ENCODE measurements at regions not wholly inside any gene's neighbourhood (a gene's known extent, or its start where the extent isn't known, plus 50 kb on each side); places are given as distances from the start of the nearest gene placed in this dataset.
A peak's percentile ranks its signal among the peaks of the same experiment; 100 is the strongest.

DNA sequence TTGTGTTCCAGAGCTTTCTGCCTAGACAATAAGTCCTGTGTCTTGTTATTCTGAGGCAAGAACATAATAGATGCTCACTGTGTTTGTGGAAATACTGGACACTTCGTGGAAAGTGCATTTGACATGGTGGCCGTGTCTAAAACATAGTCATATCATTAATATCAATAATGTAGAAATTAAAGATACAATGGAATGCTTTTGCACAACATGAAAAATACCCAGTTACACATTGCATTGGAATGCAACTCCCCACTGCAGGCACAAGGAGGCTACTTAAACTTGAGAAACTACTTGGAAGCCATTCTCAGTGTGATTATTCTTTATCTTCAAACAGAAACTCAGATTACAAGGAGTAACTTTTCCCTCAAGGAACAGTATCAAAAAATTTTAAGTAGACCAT is 145.3 kb upstream of the ZNF462 start:
- no TSS peak for BruUV-seq (replicated peaks)
- Histone ChIP-seq H3F3A (ENCODE audit: low read length, unreplicated experiment) (no peaks in the 10 kb centered on the region), H3K4me1 (ENCODE audit: insufficient read depth, low read length) (peaks cover 31% of the 10 kb centered on the region), H3K9me3 (ENCODE audit: low read length) (no peaks in the 10 kb centered on the region), H3K27me3 (ENCODE audit: low read length) (no peaks in the 10 kb centered on the region), H2AFZ (ENCODE audit: low read length) (no peak overlapping the region), H3K9ac (ENCODE audit: low read length) (no peak overlapping the region), H3K27ac (ENCODE audit: low read length) (peak overlapping the region; percentile 63), H4K20me1 (ENCODE audit: low read length) (no peaks in the 10 kb centered on the region), H3K36me3 (ENCODE audit: low read depth, low read length) (no peaks in the 10 kb centered on the region), H3K79me2 (ENCODE audit: low read length) (no peaks in the 10 kb centered on the region), H3K9me2 (replicated peaks; ENCODE audit: low read length) (0 out of 2 replicates have a peak, but pooled peaks cover 2% of the 10 kb centered on the region), H3K4me3 (ENCODE audit: low read length) (peak overlapping the region; percentile 24; the same call in 1 of the 2 replicates), H3K4me2 (ENCODE audit: low read length) (peak overlapping the region; percentile 74)
- CTCF ChIA-PET, result no interaction called here
- POLR2A ChIA-PET (ENCODE audit: unreplicated experiment), result no interaction called here
- ATAC-seq, result peak; percentile 79
- DNase-seq, result peak; percentile 78
- intact Hi-C loops (cut with micrococcal nuclease), result loop anchor here (2.0 to 5.0 kb wide), 3 partner anchors 29 to 145 kb away; partner anchors contain the start of gene ZNF462
- TF ChIP-seq EZH2 (IDR thresholded peaks at IDR 0.05; ENCODE audit: low read length, unreplicated experiment) (no peak), EZH2phosphoT487 (IDR thresholded peaks at IDR 0.05; ENCODE audit: borderline replicate concordance, low read length) (no peak)
- TF ChIP-seq, protein P1, sequence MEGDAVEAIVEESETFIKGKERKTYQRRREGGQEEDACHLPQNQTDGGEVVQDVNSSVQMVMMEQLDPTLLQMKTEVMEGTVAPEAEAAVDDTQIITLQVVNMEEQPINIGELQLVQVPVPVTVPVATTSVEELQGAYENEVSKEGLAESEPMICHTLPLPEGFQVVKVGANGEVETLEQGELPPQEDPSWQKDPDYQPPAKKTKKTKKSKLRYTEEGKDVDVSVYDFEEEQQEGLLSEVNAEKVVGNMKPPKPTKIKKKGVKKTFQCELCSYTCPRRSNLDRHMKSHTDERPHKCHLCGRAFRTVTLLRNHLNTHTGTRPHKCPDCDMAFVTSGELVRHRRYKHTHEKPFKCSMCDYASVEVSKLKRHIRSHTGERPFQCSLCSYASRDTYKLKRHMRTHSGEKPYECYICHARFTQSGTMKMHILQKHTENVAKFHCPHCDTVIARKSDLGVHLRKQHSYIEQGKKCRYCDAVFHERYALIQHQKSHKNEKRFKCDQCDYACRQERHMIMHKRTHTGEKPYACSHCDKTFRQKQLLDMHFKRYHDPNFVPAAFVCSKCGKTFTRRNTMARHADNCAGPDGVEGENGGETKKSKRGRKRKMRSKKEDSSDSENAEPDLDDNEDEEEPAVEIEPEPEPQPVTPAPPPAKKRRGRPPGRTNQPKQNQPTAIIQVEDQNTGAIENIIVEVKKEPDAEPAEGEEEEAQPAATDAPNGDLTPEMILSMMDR (conservative IDR thresholded peaks at IDR 0.05; ENCODE audit: low read depth, low read length), result peak; percentile 28; the same call in 1 of the 2 replicates

DNA sequence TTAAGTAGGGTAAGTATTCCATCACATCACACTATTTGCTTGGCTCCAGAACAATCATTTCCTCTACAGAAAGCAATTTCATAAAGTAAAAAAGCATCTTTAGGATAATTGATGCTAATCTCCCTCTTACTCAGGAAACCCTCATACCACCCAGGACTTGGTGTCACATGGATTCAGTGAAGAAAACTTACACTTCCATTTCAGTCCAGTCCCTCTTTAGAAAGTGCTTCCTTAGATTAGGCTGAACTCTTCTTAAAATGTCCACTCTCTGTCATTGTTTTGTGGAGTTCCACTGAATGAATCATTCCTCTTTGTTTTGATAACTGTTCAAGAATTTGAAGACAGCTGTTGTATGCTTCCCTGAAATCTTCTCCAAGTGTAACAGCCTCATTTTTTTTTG is 144.0 kb upstream of the ZNF462 start:
- ATAC-seq (peak; percentile 43), DNase-seq (peak; percentile 40)
- Histone ChIP-seq H3K4me2 (ENCODE audit: low read length) (0 out of 2 replicates have a peak overlapping the region, but pooled peaks have one; percentile 27), H3K79me2 (ENCODE audit: low read length) (no peaks in the 10 kb centered on the region), H4K20me1 (ENCODE audit: low read length) (no peaks in the 10 kb centered on the region), H3K9me3 (ENCODE audit: low read length) (no peaks in the 10 kb centered on the region), H2AFZ (ENCODE audit: low read length) (0 out of 2 replicates have a peak overlapping the region, but pooled peaks have one; percentile 7), H3K4me3 (ENCODE audit: low read length) (no peak overlapping the region), H3K36me3 (ENCODE audit: low read depth, low read length) (no peaks in the 10 kb centered on the region), H3F3A (ENCODE audit: low read length, unreplicated experiment) (no peaks in the 10 kb centered on the region), H3K9me2 (replicated peaks; ENCODE audit: low read length) (0 out of 2 replicates have a peak, but pooled peaks cover 2% of the 10 kb centered on the region), H3K4me1 (ENCODE audit: insufficient read depth, low read length) (peaks cover 31% of the 10 kb centered on the region), H3K9ac (ENCODE audit: low read length) (no peak overlapping the region), H3K27ac (ENCODE audit: low read length) (no peak overlapping the region), H3K27me3 (ENCODE audit: low read length) (no peaks in the 10 kb centered on the region)
- intact Hi-C loops (cut with micrococcal nuclease), result loop anchor here (2.0 to 5.0 kb wide), 3 partner anchors 28 to 143 kb away; partner anchors contain the start of gene ZNF462
- ChIA-PET CTCF (no interaction called here), POLR2A (ENCODE audit: unreplicated experiment) (no interaction called here)
- TF ChIP-seq, protein P1 (conservative IDR thresholded peaks at IDR 0.05; ENCODE audit: low read depth, low read length), result no peak
- TF ChIP-seq EZH2 (IDR thresholded peaks at IDR 0.05; ENCODE audit: low read length, unreplicated experiment) (no peak), EZH2phosphoT487 (IDR thresholded peaks at IDR 0.05; ENCODE audit: borderline replicate concordance, low read length) (no peak)
- no TSS peak for BruUV-seq (replicated peaks)

DNA sequence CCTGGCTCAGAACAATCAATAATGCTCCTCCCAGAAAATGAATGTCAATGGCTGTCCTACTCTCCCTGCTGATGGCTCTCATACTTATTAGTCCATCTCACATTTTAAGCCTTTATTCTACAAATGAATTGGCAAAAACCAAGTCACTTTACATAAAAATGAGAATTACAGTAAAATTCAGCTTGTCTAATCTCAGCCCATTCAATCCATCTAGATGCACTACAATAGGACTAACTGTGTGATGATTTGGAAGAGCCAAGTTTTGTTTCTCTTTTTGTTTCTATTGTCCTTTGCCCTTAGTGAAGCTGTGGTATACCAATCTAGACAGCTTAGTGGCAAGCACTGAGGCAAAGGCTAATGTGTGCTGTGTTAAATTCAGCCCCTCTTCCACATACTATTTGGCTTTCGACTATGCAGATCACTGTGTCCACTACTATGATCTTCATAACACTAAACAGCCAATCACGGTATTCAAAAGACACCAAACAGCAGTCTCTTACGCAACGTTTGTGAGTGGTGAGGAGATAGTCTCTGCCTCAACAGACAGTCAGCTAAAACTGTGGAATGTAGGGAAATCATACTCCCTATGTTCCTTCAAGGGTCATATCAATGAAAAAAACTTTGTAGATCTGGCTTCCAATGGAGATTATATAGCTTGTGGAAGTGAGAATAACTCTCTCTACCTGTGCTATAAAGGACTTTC is 140.8 kb upstream of the ZNF462 start:
- TF ChIP-seq EZH2phosphoT487 (IDR thresholded peaks at IDR 0.05; ENCODE audit: borderline replicate concordance, low read length), result no peak
- TF ChIP-seq, protein P1 (conservative IDR thresholded peaks at IDR 0.05; ENCODE audit: low read depth, low read length), result no peak
- peaks cover 23% of the 10 kb centered on the region for H3K4me1 ChIP-seq (ENCODE audit: insufficient read depth, low read length)
- ChIA-PET POLR2A (ENCODE audit: unreplicated experiment) (no interaction called here), CTCF (no interaction called here)
- intact Hi-C loops (cut with micrococcal nuclease), result no loop called here
- no peak overlapping the region for H3K9ac ChIP-seq (ENCODE audit: low read length)
- no peak overlapping the region for H3K4me3 ChIP-seq (ENCODE audit: low read length)
- H3K9me3 ChIP-seq (ENCODE audit: low read length), result no peaks in the 10 kb centered on the region
- 0 out of 2 replicates have a peak, but pooled peaks cover 2% of the 10 kb centered on the region for H3K9me2 ChIP-seq (replicated peaks; ENCODE audit: low read length)
- ATAC-seq (no peak), DNase-seq (no peak)
- H3K27me3 ChIP-seq (ENCODE audit: low read length), result no peaks in the 10 kb centered on the region
- H2AFZ ChIP-seq (ENCODE audit: low read length), result no peak overlapping the region
- H3K27ac ChIP-seq (ENCODE audit: low read length), result no peak overlapping the region
- H3F3A ChIP-seq (ENCODE audit: low read length, unreplicated experiment), result no peaks in the 10 kb centered on the region
- no TSS peak for BruUV-seq (replicated peaks)
- no peaks in the 10 kb centered on the region for H4K20me1 ChIP-seq (ENCODE audit: low read length)
- H3K79me2 ChIP-seq (ENCODE audit: low read length), result no peaks in the 10 kb centered on the region
- H3K4me2 ChIP-seq (ENCODE audit: low read length), result no peak overlapping the region
- no peaks in the 10 kb centered on the region for H3K36me3 ChIP-seq (ENCODE audit: low read depth, low read length)
